K562 (cell line): ENCODE measurements at regions not wholly inside any gene's neighbourhood (a gene's known extent, or its start where the extent isn't known, plus 50 kb on each side); places are given as distances from the start of the nearest gene placed in this dataset.
A peak's percentile ranks its signal among the peaks of the same experiment; 100 is the strongest.

Experiments
- CTBP1 ChIP-seq: fragments of 450-650 bp; IDR thresholded peaks from 2 replicates; pipeline ENCODE4 v1.6.1; 2016; ENCODE audit warnings: borderline replicate concordance
- E2F8 ChIP-seq: fragments of 450-650 bp; IDR thresholded peaks from 2 replicates; pipeline ENCODE4 v1.7.1; 2018; ENCODE audit warnings: mild to moderate bottlenecking, low read depth; ENCODE audit not compliant: partially characterized antibody
- EP400 ChIP-seq: fragments of 450-650 bp; IDR thresholded peaks from 2 replicates; pipeline ENCODE4 v1.6.1; 2017; ENCODE audit warnings: antibody characterized with exemption, mild to moderate bottlenecking, moderate library complexity
- HOXB6 ChIP-seq: fragments of 250-450 bp; sonication (Bioruptor Pico); IDR thresholded peaks from 2 replicates; pipeline ENCODE4 v1.5.1; 2022; ENCODE audit warnings: mild to moderate bottlenecking, borderline replicate concordance
- ZC3H11A ChIP-seq: IDR thresholded peaks from 2 replicates; pipeline ENCODE4 v1.6.1; 2012; ENCODE audit warnings: low read depth, low read length, improper control_type of control experiment
- ZNF175 ChIP-seq: fragments of 200-800 bp; sonication (Bioruptor generic); IDR thresholded peaks from 2 replicates; pipeline ENCODE4 v1.6.1; 2016; ENCODE audit warnings: low read depth, mild to moderate bottlenecking, missing genetic modification characterization, missing compliant biosample characterization
- ZNF592 ChIP-seq: fragments of 450-650 bp; IDR thresholded peaks from 2 replicates; pipeline ENCODE4 v1.6.1; 2017; ENCODE audit warnings: antibody characterized with exemption, mild to moderate bottlenecking
- TF ChIP-seq, protein P1 (sequence below): fragments of 200-600 bp; sonication (generic); IDR thresholded peaks from one replicate; pipeline ENCODE4 v1.6.1; 2012; ENCODE audit warnings: mild to moderate bottlenecking, low read depth, low read length, inconsistent platforms

DNA sequence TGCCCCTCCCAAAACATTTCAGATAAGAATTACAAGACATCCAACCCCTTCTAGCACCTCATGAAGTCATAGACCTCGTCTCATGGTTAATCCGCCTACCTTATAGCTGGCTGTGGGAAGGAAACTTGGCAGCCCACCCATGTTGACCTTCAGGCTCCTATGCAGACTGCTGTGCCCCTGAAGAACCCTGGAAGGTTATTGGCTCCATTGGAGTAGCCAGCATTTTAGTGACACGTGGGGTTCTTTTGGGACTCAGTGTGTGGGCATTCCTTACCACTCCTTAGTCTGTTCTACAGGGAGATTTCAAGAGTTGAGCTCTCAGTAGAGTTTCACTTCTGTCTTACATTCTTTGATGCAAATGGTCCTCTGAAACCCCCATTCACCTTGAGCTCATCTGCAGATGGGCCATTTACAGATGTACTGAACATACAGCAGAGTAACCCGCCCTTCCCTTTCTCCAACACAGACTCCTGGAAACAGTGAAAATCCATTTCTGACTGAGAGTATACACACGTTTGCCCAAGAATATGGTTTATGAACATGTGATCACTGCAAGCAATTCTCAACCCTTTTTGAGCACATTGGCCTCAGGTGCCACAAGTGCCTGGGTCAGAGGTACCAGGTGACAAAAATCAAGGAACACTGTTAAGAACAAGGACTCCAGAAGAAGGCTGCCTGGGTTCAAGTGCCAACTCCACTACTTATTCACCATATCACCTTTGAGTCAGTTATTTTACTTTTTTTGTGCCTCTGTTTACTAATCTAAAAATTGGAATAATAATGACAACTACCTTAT, 54.0 kb upstream of the HECW1 start (continued):
- TF ChIP-seq, protein P1, sequence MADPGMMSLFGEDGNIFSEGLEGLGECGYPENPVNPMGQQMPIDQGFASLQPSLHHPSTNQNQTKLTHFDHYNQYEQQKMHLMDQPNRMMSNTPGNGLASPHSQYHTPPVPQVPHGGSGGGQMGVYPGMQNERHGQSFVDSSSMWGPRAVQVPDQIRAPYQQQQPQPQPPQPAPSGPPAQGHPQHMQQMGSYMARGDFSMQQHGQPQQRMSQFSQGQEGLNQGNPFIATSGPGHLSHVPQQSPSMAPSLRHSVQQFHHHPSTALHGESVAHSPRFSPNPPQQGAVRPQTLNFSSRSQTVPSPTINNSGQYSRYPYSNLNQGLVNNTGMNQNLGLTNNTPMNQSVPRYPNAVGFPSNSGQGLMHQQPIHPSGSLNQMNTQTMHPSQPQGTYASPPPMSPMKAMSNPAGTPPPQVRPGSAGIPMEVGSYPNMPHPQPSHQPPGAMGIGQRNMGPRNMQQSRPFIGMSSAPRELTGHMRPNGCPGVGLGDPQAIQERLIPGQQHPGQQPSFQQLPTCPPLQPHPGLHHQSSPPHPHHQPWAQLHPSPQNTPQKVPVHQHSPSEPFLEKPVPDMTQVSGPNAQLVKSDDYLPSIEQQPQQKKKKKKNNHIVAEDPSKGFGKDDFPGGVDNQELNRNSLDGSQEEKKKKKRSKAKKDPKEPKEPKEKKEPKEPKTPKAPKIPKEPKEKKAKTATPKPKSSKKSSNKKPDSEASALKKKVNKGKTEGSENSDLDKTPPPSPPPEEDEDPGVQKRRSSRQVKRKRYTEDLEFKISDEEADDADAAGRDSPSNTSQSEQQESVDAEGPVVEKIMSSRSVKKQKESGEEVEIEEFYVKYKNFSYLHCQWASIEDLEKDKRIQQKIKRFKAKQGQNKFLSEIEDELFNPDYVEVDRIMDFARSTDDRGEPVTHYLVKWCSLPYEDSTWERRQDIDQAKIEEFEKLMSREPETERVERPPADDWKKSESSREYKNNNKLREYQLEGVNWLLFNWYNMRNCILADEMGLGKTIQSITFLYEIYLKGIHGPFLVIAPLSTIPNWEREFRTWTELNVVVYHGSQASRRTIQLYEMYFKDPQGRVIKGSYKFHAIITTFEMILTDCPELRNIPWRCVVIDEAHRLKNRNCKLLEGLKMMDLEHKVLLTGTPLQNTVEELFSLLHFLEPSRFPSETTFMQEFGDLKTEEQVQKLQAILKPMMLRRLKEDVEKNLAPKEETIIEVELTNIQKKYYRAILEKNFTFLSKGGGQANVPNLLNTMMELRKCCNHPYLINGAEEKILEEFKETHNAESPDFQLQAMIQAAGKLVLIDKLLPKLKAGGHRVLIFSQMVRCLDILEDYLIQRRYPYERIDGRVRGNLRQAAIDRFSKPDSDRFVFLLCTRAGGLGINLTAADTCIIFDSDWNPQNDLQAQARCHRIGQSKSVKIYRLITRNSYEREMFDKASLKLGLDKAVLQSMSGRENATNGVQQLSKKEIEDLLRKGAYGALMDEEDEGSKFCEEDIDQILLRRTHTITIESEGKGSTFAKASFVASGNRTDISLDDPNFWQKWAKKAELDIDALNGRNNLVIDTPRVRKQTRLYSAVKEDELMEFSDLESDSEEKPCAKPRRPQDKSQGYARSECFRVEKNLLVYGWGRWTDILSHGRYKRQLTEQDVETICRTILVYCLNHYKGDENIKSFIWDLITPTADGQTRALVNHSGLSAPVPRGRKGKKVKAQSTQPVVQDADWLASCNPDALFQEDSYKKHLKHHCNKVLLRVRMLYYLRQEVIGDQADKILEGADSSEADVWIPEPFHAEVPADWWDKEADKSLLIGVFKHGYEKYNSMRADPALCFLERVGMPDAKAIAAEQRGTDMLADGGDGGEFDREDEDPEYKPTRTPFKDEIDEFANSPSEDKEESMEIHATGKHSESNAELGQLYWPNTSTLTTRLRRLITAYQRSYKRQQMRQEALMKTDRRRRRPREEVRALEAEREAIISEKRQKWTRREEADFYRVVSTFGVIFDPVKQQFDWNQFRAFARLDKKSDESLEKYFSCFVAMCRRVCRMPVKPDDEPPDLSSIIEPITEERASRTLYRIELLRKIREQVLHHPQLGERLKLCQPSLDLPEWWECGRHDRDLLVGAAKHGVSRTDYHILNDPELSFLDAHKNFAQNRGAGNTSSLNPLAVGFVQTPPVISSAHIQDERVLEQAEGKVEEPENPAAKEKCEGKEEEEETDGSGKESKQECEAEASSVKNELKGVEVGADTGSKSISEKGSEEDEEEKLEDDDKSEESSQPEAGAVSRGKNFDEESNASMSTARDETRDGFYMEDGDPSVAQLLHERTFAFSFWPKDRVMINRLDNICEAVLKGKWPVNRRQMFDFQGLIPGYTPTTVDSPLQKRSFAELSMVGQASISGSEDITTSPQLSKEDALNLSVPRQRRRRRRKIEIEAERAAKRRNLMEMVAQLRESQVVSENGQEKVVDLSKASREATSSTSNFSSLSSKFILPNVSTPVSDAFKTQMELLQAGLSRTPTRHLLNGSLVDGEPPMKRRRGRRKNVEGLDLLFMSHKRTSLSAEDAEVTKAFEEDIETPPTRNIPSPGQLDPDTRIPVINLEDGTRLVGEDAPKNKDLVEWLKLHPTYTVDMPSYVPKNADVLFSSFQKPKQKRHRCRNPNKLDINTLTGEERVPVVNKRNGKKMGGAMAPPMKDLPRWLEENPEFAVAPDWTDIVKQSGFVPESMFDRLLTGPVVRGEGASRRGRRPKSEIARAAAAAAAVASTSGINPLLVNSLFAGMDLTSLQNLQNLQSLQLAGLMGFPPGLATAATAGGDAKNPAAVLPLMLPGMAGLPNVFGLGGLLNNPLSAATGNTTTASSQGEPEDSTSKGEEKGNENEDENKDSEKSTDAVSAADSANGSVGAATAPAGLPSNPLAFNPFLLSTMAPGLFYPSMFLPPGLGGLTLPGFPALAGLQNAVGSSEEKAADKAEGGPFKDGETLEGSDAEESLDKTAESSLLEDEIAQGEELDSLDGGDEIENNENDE, result no peak
- TF ChIP-seq ZNF175 (CRISPR knock-in tag) (no peak), CTBP1 (0 out of 2 replicates have a peak, but pooled peaks have one; percentile 7), HOXB6 (no peak), ZNF592 (peak; percentile 44), EP400 (0 out of 2 replicates have a peak, but pooled peaks have one; percentile 8), E2F8 (no peak), ZC3H11A (no peak)
